ENCODE measurements at regions not wholly inside any gene's neighbourhood (a gene's known extent, or its start where the extent isn't known, plus 50 kb on each side); places are given as distances from the start of the nearest gene placed in this dataset.

GRCh38 chr4:134126955-134127354, 74.6 kb downstream of the PABPC4L start:
- TF ChIP-seq, protein P1, sequence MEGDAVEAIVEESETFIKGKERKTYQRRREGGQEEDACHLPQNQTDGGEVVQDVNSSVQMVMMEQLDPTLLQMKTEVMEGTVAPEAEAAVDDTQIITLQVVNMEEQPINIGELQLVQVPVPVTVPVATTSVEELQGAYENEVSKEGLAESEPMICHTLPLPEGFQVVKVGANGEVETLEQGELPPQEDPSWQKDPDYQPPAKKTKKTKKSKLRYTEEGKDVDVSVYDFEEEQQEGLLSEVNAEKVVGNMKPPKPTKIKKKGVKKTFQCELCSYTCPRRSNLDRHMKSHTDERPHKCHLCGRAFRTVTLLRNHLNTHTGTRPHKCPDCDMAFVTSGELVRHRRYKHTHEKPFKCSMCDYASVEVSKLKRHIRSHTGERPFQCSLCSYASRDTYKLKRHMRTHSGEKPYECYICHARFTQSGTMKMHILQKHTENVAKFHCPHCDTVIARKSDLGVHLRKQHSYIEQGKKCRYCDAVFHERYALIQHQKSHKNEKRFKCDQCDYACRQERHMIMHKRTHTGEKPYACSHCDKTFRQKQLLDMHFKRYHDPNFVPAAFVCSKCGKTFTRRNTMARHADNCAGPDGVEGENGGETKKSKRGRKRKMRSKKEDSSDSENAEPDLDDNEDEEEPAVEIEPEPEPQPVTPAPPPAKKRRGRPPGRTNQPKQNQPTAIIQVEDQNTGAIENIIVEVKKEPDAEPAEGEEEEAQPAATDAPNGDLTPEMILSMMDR (IDR thresholded peaks at IDR 0.05 in 8 of 11, conservative IDR thresholded peaks at IDR 0.05 in 3 of 11) = no peak
- TF ChIP-seq POLR2A (IDR thresholded peaks at IDR 0.05) = no peak
